Esophagus squamous epithelium (tissue), 4 donors: ENCODE measurements at regions not wholly inside any gene's neighbourhood (a gene's known extent, or its start where the extent isn't known, plus 50 kb on each side); places are given as distances from the start of the nearest gene placed in this dataset.

Source experiments
- CTCF ChIP-seq, 6 experiments: fragments of 450-650 bp in 4 of 6; fragments of 200-600 bp in 2 of 6; sonication (generic) in 2 of 6; IDR thresholded peaks; one replicate each; pipeline ENCODE4 v1.5.1; 2016 to 2019; ENCODE audit warnings: antibody characterized with exemption in 6 of 6, mild to moderate bottlenecking in 4 of 6, moderate library complexity in 4 of 6
- POLR2A ChIP-seq, 4 donors: fragments of 450-650 bp; IDR thresholded peaks; one replicate each; pipeline ENCODE4 v1.6.1; 2017; ENCODE audit warnings: antibody characterized with exemption in 4 of 4, mild to moderate bottlenecking in 4 of 4, moderate library complexity in 3 of 4

GRCh38 chr2:13266166-13266565, 549.4 kb downstream of the TRIB2 start:
- no peak for TF ChIP-seq CTCF (IDR thresholded peaks at IDR 0.05)
- no peak for TF ChIP-seq POLR2A (IDR thresholded peaks at IDR 0.05)
